GM19395 (cell line): ENCODE measurements at regions not wholly inside any gene's neighbourhood (a gene's known extent, or its start where the extent isn't known, plus 50 kb on each side); places are given as distances from the start of the nearest gene placed in this dataset.
"Not testable (repeated sequence)": the region's sequence is repeated elsewhere in the genome, so short reads cannot be mapped to it uniquely, and the experiment has no call there.

Experiments used
- ATAC-seq: cut with Tn5 transposase; IDR thresholded peaks from one replicate; pipeline ENCODE4 v1.9.1; 2021; ENCODE audit warnings: mild to moderate bottlenecking, moderate library complexity; ENCODE audit not compliant: unreplicated experiment

DNA sequence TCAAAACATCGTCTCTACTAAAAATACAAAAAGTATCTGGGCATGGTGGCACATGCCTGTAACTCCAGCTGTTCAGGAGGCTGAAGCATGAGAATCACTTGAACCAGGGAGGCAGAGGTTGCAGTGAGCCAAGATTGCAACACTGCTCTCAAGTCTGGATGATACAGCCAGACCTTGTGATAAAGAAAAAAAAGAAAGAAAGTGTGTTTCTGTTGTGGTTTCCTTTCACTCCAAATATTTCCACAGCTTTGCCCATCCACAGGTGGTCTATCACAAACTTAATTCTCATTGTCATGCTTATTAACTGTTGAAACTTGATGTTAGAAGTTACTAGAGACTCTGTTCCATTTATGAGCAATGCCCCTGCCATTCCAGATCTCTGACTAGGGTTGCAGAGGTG is 316.0 kb upstream of the SEMA3C start:
- ATAC-seq: no peak

DNA sequence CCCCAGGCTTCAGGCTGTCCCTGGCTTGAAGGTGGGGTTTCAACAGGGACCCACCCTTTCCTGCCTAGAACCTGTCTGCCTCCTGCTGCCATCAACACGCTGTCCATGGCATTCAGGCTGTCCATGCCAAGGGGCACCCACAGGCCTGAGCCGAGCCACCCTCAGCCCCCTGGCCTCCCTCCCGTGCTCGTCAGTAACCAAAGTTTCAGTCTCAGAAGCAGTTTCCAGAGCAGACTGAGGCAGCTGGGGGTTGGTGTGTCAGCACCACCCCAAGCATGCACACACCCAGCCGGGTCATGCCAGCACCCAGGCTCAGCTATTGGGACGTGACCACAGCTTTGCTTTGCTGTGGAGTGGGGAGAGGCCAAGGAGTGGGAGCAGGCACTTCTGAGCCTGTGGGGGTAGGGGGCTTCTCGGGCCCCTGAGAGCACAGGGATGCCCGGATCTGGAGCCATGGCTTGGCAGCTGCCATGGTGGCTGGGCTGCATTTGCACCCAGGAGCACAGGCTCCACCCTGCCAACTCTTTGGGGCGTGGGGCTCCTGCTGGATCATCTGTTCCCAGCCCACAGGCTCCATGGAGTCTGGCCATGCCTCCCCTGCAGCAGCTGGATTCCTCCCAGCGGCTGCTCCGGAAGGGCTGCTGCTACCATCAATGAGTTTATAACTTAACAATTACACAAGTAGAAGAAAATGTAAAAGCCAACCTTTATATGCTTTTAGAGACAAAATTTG is 314.5 kb upstream of the SEMA3C start:
- ATAC-seq: no peak

DNA sequence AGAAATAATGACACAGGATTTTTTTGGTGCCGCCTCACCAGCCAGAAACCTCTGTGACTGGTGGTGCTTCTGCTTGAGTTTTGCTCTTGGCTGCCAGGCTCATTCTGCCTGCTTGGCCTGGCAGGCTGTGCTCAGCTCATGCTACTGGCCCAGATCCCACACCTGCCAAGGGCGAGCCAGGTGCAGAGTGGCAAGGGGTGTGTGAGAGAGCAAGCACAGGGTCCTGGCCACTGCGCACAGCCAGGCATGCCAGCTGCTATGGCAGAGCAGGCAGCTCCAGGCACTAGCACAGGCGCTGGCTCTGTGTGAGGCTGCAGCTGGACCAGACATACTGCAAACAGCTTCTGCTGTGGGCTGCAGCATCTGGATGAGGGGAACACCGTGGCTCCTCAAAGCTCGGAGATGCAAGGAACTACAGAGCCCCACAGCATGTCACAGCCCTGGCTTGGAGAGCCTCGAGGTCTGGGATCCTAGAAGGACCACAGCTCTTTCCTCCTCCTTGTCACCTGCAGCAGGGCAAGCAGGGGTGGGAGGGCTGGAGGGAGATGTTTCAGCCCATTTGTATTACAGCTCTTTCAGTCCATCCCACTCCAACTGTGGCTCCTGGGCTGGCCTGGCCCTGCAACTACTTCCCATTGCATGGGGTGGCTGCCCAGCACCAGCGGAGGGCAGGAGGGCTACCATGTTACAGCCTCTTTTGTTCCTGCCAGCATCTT is 313.4 kb upstream of the SEMA3C start:
- no peak for ATAC-seq

GRCh38 chr7:81231301-81231838 is 312.5 kb upstream of the SEMA3C start:
- no peak for ATAC-seq

GRCh38 chr7:81226234-81226633 is 307.4 kb upstream of the SEMA3C start:
- no peak for ATAC-seq

GRCh38 chr7:81222692-81223091 is 303.8 kb upstream of the SEMA3C start:
- ATAC-seq: not testable (repeated sequence)

GRCh38 chr7:81221527-81222217 is 302.8 kb upstream of the SEMA3C start:
- ATAC-seq: no peak

GRCh38 chr7:81218480-81219106 is 299.7 kb upstream of the SEMA3C start:
- no peak for ATAC-seq

DNA sequence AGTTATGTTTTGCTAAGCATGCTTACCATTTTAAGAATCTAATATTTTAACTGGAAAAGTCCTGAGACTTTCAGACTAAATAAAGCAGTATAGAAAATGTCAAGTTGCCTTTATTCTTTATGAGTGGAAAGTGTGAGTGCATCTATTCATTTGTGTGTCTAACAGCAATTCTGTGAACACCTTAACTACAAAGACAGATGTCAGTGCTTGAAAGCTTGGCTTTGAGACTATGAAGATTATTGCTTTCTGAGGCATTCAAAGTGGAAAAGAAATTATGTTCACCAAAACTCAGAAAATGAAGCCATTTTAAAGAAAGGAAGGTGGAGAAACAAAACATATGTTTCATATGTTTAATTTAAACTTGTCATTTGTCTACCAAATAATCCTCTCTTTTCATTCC is 294.5 kb upstream of the SEMA3C start:
- no peak for ATAC-seq

DNA sequence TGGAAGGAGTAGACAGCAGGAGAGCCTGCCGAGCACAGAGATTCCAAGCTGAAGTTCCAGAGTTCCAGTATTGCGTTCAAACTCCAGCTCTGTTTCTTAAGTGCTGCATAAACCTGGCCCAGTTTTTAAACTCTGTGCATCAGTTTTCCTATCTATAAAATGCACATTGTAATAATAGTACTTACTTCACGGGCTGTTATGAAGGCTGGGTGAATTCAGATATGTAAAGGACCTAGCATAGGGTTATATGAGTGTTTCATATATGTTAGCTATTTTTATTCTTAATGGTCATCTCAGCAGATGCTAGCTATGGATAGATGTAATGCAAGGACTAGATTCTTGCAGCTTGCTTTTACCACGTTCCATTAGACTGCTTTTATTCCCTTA is 293.1 kb upstream of the SEMA3C start:
- ATAC-seq: no peak

- ATAC-seq: no peak
These were observed 292.5 kb upstream of the SEMA3C start for GRCh38 chr7:81211204-81211933.

GRCh38 chr7:81210137-81211064 is 291.6 kb upstream of the SEMA3C start:
- no peak for ATAC-seq

DNA sequence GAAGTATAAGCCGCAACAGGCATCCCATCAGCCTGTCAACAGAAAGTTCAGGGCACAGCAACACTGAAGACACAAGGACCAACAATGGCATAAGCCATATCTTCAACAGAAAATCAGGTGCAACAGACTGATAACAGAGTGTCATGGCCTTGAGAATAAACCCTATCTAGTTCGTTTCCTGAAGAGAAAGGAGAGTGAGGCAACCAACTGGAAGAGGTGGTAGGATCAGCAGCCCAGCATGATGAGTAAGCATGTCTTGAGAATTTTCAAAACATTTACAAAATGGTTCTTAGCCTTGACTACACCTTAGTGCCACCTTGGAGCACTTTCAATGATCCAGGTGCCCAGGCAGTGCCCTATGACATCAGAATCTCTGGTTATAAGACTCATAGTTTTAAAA is 290.2 kb upstream of the SEMA3C start:
- ATAC-seq: no peak

DNA sequence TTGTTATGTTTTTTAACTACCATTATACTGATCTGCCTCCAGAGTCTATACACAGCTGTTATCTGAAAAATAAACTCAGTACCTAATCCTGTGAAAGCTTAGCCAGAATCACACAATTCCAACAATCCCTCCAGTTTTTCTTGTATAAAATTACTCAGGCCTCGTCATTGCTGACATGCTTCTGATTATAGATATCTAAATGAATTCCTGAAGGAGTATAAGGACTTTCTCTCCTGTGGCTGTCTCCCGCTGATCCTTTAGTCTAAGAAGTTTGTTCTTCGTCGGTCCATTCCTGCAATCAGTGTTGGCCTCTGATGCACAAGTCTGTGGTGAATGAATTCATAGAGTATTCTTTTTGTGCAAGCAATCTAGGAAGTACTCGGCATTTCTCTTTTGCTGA is 288.9 kb upstream of the SEMA3C start:
- no peak for ATAC-seq

- ATAC-seq: no peak
These were observed 288.0 kb upstream of the SEMA3C start for GRCh38 chr7:81206667-81207360.

GRCh38 chr7:81206217-81206616 is 287.4 kb upstream of the SEMA3C start:
- no peak for ATAC-seq

DNA sequence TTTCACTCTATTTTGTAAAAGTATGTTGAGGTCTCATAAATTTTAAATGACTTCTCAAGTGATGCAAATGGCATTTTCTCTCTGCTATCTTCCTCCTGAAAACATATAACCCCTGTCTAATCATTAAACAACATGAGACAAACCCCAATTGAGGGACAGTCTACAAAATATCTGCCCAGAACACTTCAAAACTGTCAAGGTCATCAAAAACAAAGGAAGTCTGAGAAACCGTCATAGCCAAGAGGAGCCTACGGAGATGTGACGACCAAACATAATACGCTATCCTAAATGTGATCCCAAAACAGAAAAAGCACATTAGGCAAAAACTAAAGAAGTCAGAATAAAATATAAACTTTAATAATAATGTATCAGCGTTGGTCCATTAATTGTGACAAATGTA is 282.3 kb upstream of the SEMA3C start:
- ATAC-seq: no peak

GRCh38 chr7:81198766-81199165 is 279.9 kb upstream of the SEMA3C start:
- no peak for ATAC-seq

GRCh38 chr7:81197266-81197665 is 278.4 kb upstream of the SEMA3C start:
- ATAC-seq: no peak
